ENCODE measurements at regions not wholly inside any gene's neighbourhood (a gene's known extent, or its start where the extent isn't known, plus 50 kb on each side); places are given as distances from the start of the nearest gene placed in this dataset.

DNA sequence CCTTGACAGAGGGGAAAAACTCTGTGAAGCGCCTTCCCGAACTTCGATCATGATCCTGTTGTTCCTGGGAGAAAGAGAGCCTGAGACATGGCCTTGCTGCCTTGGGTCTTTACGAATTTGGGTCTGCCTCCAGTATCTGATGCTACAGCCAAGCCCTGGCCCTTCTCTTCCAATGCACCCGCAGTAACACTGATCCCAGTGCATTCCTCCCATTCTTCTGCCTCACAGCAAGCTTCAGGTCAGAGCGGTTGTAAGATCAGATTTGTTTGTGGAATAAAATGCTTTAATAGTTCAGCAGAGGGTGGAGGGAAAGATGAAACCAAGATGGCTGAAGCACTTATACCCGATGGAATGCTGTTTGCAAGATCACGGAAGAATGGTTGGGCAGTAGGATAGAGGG is 196.7 kb upstream of the SIX2 start:
- H3K36me3 ChIP-seq (ENCODE audit: control insufficient read depth in 2 of 2, insufficient read depth in 1 of 2, low read length in 2 of 2): no peaks in the 10 kb centered on the region
- 0 out of 2 replicates have a peak, but pooled peaks cover 4% of the 10 kb centered on the region for H3K4me1 ChIP-seq (ENCODE audit: control insufficient read depth, insufficient read depth, low read length)
- no peaks in the 10 kb centered on the region for H3K9me3 ChIP-seq (ENCODE audit: control insufficient read depth, insufficient read depth, low read depth, low read length)
- TF ChIP-seq ZNF211 (tag by site-specific recombination; IDR thresholded peaks at IDR 0.05; ENCODE audit: low read depth) (no peak), ZNF266 (tag by site-specific recombination; IDR thresholded peaks at IDR 0.05; ENCODE audit: low read depth) (no peak), ZNF335 (tag by site-specific recombination; conservative IDR thresholded peaks at IDR 0.05) (no peak), ZNF221 (tag by site-specific recombination; IDR thresholded peaks at IDR 0.05; ENCODE audit: borderline replicate concordance) (no peak), TCF7L2 (IDR thresholded peaks at IDR 0.05; ENCODE audit: borderline replicate concordance, low read depth, low read length) (no peak), ZNF549 (tag by site-specific recombination; IDR thresholded peaks at IDR 0.05) (no peak), ZNF501 (tag by site-specific recombination; IDR thresholded peaks at IDR 0.05) (no peak), ZNF701 (tag by site-specific recombination; IDR thresholded peaks at IDR 0.05) (no peak), ZNF157 (tag by site-specific recombination; IDR thresholded peaks at IDR 0.05) (no peak), GFI1B (tag by site-specific recombination; IDR thresholded peaks at IDR 0.05) (no peak), ZNF274 (IDR thresholded peaks at IDR 0.05; ENCODE audit: low read length) (no peak), ZNF274 (tag by site-specific recombination; IDR thresholded peaks at IDR 0.05; ENCODE audit: borderline replicate concordance) (no peak), ZNF433 (tag by site-specific recombination; IDR thresholded peaks at IDR 0.05; ENCODE audit: low read depth) (no peak), ZNF792 (tag by site-specific recombination; IDR thresholded peaks at IDR 0.05) (no peak), ZNF223 (tag by site-specific recombination; IDR thresholded peaks at IDR 0.05) (no peak)
- TF ChIP-seq, protein P1, sequence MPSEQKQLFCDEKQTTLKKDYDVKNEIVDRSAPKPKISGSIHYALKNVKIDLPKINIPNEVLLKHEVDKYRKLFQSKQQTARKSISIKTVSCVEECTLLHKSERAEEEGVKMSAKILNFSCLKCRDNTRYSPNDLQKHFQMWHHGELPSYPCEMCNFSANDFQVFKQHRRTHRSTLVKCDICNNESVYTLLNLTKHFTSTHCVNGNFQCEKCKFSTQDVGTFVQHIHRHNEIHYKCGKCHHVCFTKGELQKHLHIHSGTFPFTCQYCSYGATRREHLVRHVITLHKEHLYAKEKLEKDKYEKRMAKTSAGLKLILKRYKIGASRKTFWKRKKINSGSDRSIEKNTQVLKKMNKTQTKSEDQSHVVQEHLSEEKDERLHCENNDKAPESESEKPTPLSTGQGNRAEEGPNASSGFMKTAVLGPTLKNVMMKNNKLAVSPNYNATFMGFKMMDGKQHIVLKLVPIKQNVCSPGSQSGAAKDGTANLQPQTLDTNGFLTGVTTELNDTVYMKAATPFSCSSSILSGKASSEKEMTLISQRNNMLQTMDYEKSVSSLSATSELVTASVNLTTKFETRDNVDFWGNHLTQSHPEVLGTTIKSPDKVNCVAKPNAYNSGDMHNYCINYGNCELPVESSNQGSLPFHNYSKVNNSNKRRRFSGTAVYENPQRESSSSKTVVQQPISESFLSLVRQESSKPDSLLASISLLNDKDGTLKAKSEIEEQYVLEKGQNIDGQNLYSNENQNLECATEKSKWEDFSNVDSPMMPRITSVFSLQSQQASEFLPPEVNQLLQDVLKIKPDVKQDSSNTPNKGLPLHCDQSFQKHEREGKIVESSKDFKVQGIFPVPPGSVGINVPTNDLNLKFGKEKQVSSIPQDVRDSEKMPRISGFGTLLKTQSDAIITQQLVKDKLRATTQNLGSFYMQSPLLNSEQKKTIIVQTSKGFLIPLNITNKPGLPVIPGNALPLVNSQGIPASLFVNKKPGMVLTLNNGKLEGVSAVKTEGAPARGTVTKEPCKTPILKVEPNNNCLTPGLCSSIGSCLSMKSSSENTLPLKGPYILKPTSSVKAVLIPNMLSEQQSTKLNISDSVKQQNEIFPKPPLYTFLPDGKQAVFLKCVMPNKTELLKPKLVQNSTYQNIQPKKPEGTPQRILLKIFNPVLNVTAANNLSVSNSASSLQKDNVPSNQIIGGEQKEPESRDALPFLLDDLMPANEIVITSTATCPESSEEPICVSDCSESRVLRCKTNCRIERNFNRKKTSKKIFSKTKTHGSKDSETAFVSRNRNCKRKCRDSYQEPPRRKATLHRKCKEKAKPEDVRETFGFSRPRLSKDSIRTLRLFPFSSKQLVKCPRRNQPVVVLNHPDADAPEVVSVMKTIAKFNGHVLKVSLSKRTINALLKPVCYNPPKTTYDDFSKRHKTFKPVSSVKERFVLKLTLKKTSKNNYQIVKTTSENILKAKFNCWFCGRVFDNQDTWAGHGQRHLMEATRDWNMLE (tag by site-specific recombination; conservative IDR thresholded peaks at IDR 0.05; ENCODE audit: low read depth): no peak
- TF ChIP-seq, protein P2, sequence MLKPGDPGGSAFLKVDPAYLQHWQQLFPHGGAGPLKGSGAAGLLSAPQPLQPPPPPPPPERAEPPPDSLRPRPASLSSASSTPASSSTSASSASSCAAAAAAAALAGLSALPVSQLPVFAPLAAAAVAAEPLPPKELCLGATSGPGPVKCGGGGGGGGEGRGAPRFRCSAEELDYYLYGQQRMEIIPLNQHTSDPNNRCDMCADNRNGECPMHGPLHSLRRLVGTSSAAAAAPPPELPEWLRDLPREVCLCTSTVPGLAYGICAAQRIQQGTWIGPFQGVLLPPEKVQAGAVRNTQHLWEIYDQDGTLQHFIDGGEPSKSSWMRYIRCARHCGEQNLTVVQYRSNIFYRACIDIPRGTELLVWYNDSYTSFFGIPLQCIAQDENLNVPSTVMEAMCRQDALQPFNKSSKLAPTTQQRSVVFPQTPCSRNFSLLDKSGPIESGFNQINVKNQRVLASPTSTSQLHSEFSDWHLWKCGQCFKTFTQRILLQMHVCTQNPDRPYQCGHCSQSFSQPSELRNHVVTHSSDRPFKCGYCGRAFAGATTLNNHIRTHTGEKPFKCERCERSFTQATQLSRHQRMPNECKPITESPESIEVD (tag by site-specific recombination; IDR thresholded peaks at IDR 0.05): no peak
- TF ChIP-seq, protein P3, sequence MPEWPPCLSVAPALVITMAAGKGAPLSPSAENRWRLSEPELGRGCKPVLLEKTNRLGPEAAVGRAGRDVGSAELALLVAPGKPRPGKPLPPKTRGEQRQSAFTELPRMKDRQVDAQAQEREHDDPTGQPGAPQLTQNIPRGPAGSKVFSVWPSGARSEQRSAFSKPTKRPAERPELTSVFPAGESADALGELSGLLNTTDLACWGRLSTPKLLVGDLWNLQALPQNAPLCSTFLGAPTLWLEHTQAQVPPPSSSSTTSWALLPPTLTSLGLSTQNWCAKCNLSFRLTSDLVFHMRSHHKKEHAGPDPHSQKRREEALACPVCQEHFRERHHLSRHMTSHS (tag by site-specific recombination; IDR thresholded peaks at IDR 0.05): no peak
- TF ChIP-seq, protein P4, sequence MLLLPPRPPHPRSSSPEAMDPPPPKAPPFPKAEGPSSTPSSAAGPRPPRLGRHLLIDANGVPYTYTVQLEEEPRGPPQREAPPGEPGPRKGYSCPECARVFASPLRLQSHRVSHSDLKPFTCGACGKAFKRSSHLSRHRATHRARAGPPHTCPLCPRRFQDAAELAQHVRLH (tag by site-specific recombination; IDR thresholded peaks at IDR 0.05): no peak
- H3K4me3 ChIP-seq (ENCODE audit: low read depth, low read length): no peak overlapping the region
- H3K27ac ChIP-seq (ENCODE audit: extremely low read depth, low read depth, low read length): no peak overlapping the region
- CTCF ChIA-PET: no interaction called here
- POLR2A ChIA-PET: no interaction called here

DNA sequence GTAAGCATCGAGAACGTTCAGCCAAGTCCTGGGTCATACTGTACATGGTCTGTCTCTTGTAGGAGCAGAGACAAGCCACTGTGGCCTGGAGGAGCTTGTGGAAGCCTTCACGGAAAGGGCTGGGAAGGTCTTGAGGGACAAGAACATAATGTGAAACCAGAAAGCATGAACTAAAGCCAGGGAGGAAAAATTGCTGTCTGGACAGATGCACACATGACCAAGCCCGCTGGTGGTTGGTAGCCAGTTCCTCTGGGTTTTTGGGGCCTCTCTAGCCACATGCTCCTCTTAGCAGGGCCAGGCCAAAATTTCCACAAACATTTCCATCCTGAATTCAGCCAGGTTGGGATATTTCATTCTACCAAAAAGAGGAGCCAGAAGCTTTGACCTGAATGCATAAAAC is 196.2 kb upstream of the SIX2 start:
- TF ChIP-seq ZNF510 (tag by site-specific recombination; IDR thresholded peaks at IDR 0.05; ENCODE audit: insufficient replicate concordance) (no peak), GFI1B (tag by site-specific recombination; IDR thresholded peaks at IDR 0.05) (no peak)
- TF ChIP-seq, protein P2 (tag by site-specific recombination; IDR thresholded peaks at IDR 0.05): no peak
- TF ChIP-seq, protein P5, sequence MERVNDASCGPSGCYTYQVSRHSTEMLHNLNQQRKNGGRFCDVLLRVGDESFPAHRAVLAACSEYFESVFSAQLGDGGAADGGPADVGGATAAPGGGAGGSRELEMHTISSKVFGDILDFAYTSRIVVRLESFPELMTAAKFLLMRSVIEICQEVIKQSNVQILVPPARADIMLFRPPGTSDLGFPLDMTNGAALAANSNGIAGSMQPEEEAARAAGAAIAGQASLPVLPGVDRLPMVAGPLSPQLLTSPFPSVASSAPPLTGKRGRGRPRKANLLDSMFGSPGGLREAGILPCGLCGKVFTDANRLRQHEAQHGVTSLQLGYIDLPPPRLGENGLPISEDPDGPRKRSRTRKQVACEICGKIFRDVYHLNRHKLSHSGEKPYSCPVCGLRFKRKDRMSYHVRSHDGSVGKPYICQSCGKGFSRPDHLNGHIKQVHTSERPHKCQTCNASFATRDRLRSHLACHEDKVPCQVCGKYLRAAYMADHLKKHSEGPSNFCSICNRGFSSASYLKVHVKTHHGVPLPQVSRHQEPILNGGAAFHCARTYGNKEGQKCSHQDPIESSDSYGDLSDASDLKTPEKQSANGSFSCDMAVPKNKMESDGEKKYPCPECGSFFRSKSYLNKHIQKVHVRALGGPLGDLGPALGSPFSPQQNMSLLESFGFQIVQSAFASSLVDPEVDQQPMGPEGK (tag by site-specific recombination; IDR thresholded peaks at IDR 0.05): no peak
- H3K36me3 ChIP-seq (ENCODE audit: control insufficient read depth in 2 of 2, insufficient read depth in 1 of 2, low read length in 2 of 2): no peaks in the 10 kb centered on the region
- H3K27ac ChIP-seq (ENCODE audit: extremely low read depth, low read depth, low read length): no peak overlapping the region
- POLR2A ChIA-PET: no interaction called here
- 0 out of 2 replicates have a peak, but pooled peaks cover 4% of the 10 kb centered on the region for H3K4me1 ChIP-seq (ENCODE audit: control insufficient read depth, insufficient read depth, low read length)
- H3K9me3 ChIP-seq (ENCODE audit: control insufficient read depth, insufficient read depth, low read depth, low read length): no peaks in the 10 kb centered on the region
- CTCF ChIA-PET: no interaction called here
- no peak overlapping the region for H3K4me3 ChIP-seq (ENCODE audit: low read depth, low read length)
